Endothelial cell of umbilical vein (primary cell): ENCODE measurements at regions not wholly inside any gene's neighbourhood (a gene's known extent, or its start where the extent isn't known, plus 50 kb on each side); places are given as distances from the start of the nearest gene placed in this dataset.

ENCODE experiments used
- CTCF ChIP-seq, 2 donors: IDR thresholded peaks; 1 replicate in 1 of 2; 2 replicates in 1 of 2; pipeline ENCODE4 v1.5.1; 2011; ENCODE audit warnings: low read length in 2 of 2, mild to moderate bottlenecking in 2 of 2, moderate library complexity in 2 of 2, control low read depth in 1 of 2, inconsistent platforms in 1 of 2, low read depth in 1 of 2; ENCODE audit not compliant: insufficient read depth in 1 of 2; ENCODE audit errors: extremely low read depth in 1 of 2
- EZH2 ChIP-seq: IDR thresholded peaks from 2 replicates; pipeline ENCODE4 v1.6.1; 2012; ENCODE audit warnings: borderline replicate concordance, low read depth, mild to moderate bottlenecking, moderate library complexity, low read length, inconsistent platforms; ENCODE audit not compliant: severe bottlenecking
- MAX ChIP-seq: IDR thresholded peaks from 2 replicates; pipeline ENCODE4 v1.6.1; 2011; ENCODE audit not compliant: insufficient read depth, insufficient read length
- POLR2A ChIP-seq: IDR thresholded peaks from 2 replicates; pipeline ENCODE4 v1.6.1; 2012; ENCODE audit warnings: low read depth, mild to moderate bottlenecking, control low read depth, low read length

GRCh38 chr15:72884311-72884710, 100.8 kb upstream of the ADPGK start:
- TF ChIP-seq MAX, result no peak
- no peak for TF ChIP-seq CTCF (IDR thresholded peaks at IDR 0.05; ENCODE audit: extremely low read depth in 1 of 2, insufficient read depth in 1 of 2, low read depth in 1 of 2, low read length in 2 of 2)
- TF ChIP-seq POLR2A, result no peak
- no peak for TF ChIP-seq EZH2
